Activated T-cell treated with anti-CD3 and anti-CD28 coated beads, Interleukin-2, amount 50 U/mL, for 72 hours (primary cell): ENCODE measurements at regions not wholly inside any gene's neighbourhood (a gene's known extent, or its start where the extent isn't known, plus 50 kb on each side); places are given as distances from the start of the nearest gene placed in this dataset.

Source experiments
- ATAC-seq, 2 donors: fragments of 150-1000 bp; cut with Tn5 transposase; replicated peaks in 1 of 2; 2 replicates each; pipeline ENCODE4 v1.10.0; 2021; ENCODE audit warnings: moderate library complexity in 2 of 2, mild to moderate bottlenecking in 1 of 2
- DNase-seq, 2 donors: peaks; one replicate each; pipeline ENCODE4 v3.0.0; 2021 to 2022; ENCODE audit warnings: mixed read lengths in 1 of 2
- H3K27ac Mint-ChIP-seq: one replicate; pipeline ENCODE4 v1.8.0; 2022; ENCODE audit warnings: mild to moderate bottlenecking, moderate library complexity, mixed read lengths
- H3K27me3 Mint-ChIP-seq: one replicate; pipeline ENCODE4 v1.8.0; 2022; ENCODE audit warnings: low read depth, mixed read lengths
- H3K36me3 Mint-ChIP-seq, 2 donors: one replicate each; pipeline ENCODE4 v1.8.0; 2022; ENCODE audit warnings: mixed read lengths in 2 of 2, mild to moderate bottlenecking in 1 of 2; ENCODE audit not compliant: insufficient read depth in 2 of 2
- H3K4me1 Mint-ChIP-seq: one replicate; pipeline ENCODE4 v1.8.0; 2022; ENCODE audit warnings: low read depth, mixed read lengths
- H3K4me3 Mint-ChIP-seq, 2 donors: one replicate each; pipeline ENCODE4 v1.8.0; 2022; ENCODE audit warnings: mild to moderate bottlenecking in 2 of 2, mixed read lengths in 2 of 2, moderate library complexity in 2 of 2
- H3K9me3 Mint-ChIP-seq, 2 donors: one replicate each; pipeline ENCODE4 v1.8.0; 2022; ENCODE audit warnings: mixed read lengths in 2 of 2

GRCh38 chr3:117433427-117433826 lies 723.8 kb downstream of the TUSC7 start:
- Mint-ChIP-seq H3K4me1 (no peaks in the 10 kb centered on the region), H3K9me3 (peaks cover 0 to 7% of the 10 kb centered on the region in 2 donors), H3K36me3 (peaks cover 0 to 3% of the 10 kb centered on the region in 2 donors), H3K4me3 (no peak overlapping the region), H3K27ac (no peak overlapping the region), H3K27me3 (no peaks in the 10 kb centered on the region)
- DNase-seq (no peak), ATAC-seq (no peak)

- no peak for ATAC-seq
- H3K9me3 Mint-ChIP-seq = peaks cover 0 to 6% of the 10 kb centered on the region in 2 donors
Observed at GRCh38 chr3:117434661-117435412, 725.3 kb downstream of the TUSC7 start.

GRCh38 chr3:117435506-117435905 lies 725.9 kb downstream of the TUSC7 start:
- DNase-seq (no peak), ATAC-seq (no peak)
- H3K27me3 Mint-ChIP-seq = no peaks in the 10 kb centered on the region
- H3K9me3 Mint-ChIP-seq = peaks cover 0 to 6% of the 10 kb centered on the region in 2 donors
- peaks cover 0 to 3% of the 10 kb centered on the region in 2 donors for H3K36me3 Mint-ChIP-seq
- no peak overlapping the region for H3K4me3 Mint-ChIP-seq
- no peak overlapping the region for H3K27ac Mint-ChIP-seq
- H3K4me1 Mint-ChIP-seq = no peaks in the 10 kb centered on the region

More at GRCh38 chr3:117434661-117435412, 725.3 kb downstream of the TUSC7 start:
- Mint-ChIP-seq H3K4me3 (no peak overlapping the region), H3K4me1 (no peaks in the 10 kb centered on the region), H3K27ac (no peak overlapping the region), H3K36me3 (peaks cover 0 to 3% of the 10 kb centered on the region in 2 donors), H3K27me3 (no peaks in the 10 kb centered on the region)
- DNase-seq = no peak

GRCh38 chr3:117439812-117440211 lies 730.2 kb downstream of the TUSC7 start:
- H3K36me3 Mint-ChIP-seq = peaks cover 0 to 3% of the 10 kb centered on the region in 2 donors
- H3K4me3 Mint-ChIP-seq = no peak overlapping the region
- H3K4me1 Mint-ChIP-seq = no peaks in the 10 kb centered on the region
- DNase-seq (no peak), ATAC-seq (no peak)
- no peak overlapping the region for H3K27ac Mint-ChIP-seq
- no peaks in the 10 kb centered on the region for H3K27me3 Mint-ChIP-seq
- H3K9me3 Mint-ChIP-seq = peaks cover 0 to 4% of the 10 kb centered on the region in 2 donors

GRCh38 chr3:117441851-117442250 lies 732.3 kb downstream of the TUSC7 start:
- DNase-seq (no peak), ATAC-seq (no peak)
- H3K4me1 Mint-ChIP-seq = no peaks in the 10 kb centered on the region
- no peak overlapping the region for H3K27ac Mint-ChIP-seq
- H3K27me3 Mint-ChIP-seq = no peaks in the 10 kb centered on the region
- H3K4me3 Mint-ChIP-seq = no peak overlapping the region
- no peaks in the 10 kb centered on the region for H3K36me3 Mint-ChIP-seq
- peaks cover 0 to 1% of the 10 kb centered on the region in 2 donors for H3K9me3 Mint-ChIP-seq

GRCh38 chr3:117442566-117442965 lies 733.0 kb downstream of the TUSC7 start:
- Mint-ChIP-seq H3K4me3 (no peak overlapping the region), H3K9me3 (peaks cover 0 to 1% of the 10 kb centered on the region in 2 donors), H3K4me1 (no peaks in the 10 kb centered on the region), H3K27ac (no peak overlapping the region), H3K36me3 (no peaks in the 10 kb centered on the region), H3K27me3 (no peaks in the 10 kb centered on the region)
- no peak for DNase-seq
- ATAC-seq = no peak

- H3K36me3 Mint-ChIP-seq = no peaks in the 10 kb centered on the region
- H3K4me3 Mint-ChIP-seq = no peak overlapping the region
- no peaks in the 10 kb centered on the region for H3K4me1 Mint-ChIP-seq
- no peak overlapping the region for H3K27ac Mint-ChIP-seq
- no peaks in the 10 kb centered on the region for H3K27me3 Mint-ChIP-seq
- no peak for DNase-seq
- ATAC-seq = no peak
- H3K9me3 Mint-ChIP-seq = peaks cover 0 to 1% of the 10 kb centered on the region in 2 donors
Observed at GRCh38 chr3:117443014-117443413, 733.4 kb downstream of the TUSC7 start.

GRCh38 chr3:117444175-117444574 lies 734.6 kb downstream of the TUSC7 start:
- no peak overlapping the region for H3K27ac Mint-ChIP-seq
- peaks cover 0 to 1% of the 10 kb centered on the region in 2 donors for H3K9me3 Mint-ChIP-seq
- no peak overlapping the region for H3K4me3 Mint-ChIP-seq
- no peaks in the 10 kb centered on the region for H3K4me1 Mint-ChIP-seq
- no peak for ATAC-seq
- DNase-seq = no peak
- no peaks in the 10 kb centered on the region for H3K27me3 Mint-ChIP-seq
- no peaks in the 10 kb centered on the region for H3K36me3 Mint-ChIP-seq

- Mint-ChIP-seq H3K4me1 (no peaks in the 10 kb centered on the region), H3K4me3 (no peak overlapping the region), H3K9me3 (no peaks in the 10 kb centered on the region), H3K36me3 (no peaks in the 10 kb centered on the region), H3K27ac (no peak overlapping the region), H3K27me3 (no peaks in the 10 kb centered on the region)
- DNase-seq (no peak), ATAC-seq (no peak)
Observed at GRCh38 chr3:117447419-117447818, 737.8 kb downstream of the TUSC7 start.

- H3K4me1 Mint-ChIP-seq = no peaks in the 10 kb centered on the region
- H3K9me3 Mint-ChIP-seq = no peaks in the 10 kb centered on the region
- ATAC-seq (no peak), DNase-seq (no peak)
- H3K4me3 Mint-ChIP-seq = no peak overlapping the region
- no peaks in the 10 kb centered on the region for H3K36me3 Mint-ChIP-seq
- H3K27ac Mint-ChIP-seq = no peak overlapping the region
- H3K27me3 Mint-ChIP-seq = no peaks in the 10 kb centered on the region
Observed at GRCh38 chr3:117450026-117450425, 740.4 kb downstream of the TUSC7 start.

GRCh38 chr3:117454254-117454653 lies 744.7 kb downstream of the TUSC7 start:
- Mint-ChIP-seq H3K9me3 (peaks cover 0 to 2% of the 10 kb centered on the region in 2 donors), H3K27ac (no peak overlapping the region), H3K4me3 (no peak overlapping the region), H3K4me1 (no peaks in the 10 kb centered on the region), H3K27me3 (no peaks in the 10 kb centered on the region), H3K36me3 (no peaks in the 10 kb centered on the region)
- DNase-seq (no peak), ATAC-seq (no peak)

- Mint-ChIP-seq H3K27me3 (no peaks in the 10 kb centered on the region), H3K4me1 (no peaks in the 10 kb centered on the region), H3K9me3 (peaks cover 0 to 2% of the 10 kb centered on the region in 2 donors), H3K36me3 (no peaks in the 10 kb centered on the region), H3K4me3 (no peak overlapping the region), H3K27ac (no peak overlapping the region)
- no peak for DNase-seq
- no peak for ATAC-seq
Observed at GRCh38 chr3:117454908-117455307, 745.3 kb downstream of the TUSC7 start.

GRCh38 chr3:117455782-117456181 lies 746.2 kb downstream of the TUSC7 start:
- DNase-seq (no peak), ATAC-seq (no peak)
- no peak overlapping the region for H3K27ac Mint-ChIP-seq
- peaks cover 0 to 2% of the 10 kb centered on the region in 2 donors for H3K9me3 Mint-ChIP-seq
- H3K4me3 Mint-ChIP-seq = no peak overlapping the region
- H3K27me3 Mint-ChIP-seq = no peaks in the 10 kb centered on the region
- no peaks in the 10 kb centered on the region for H3K36me3 Mint-ChIP-seq
- no peaks in the 10 kb centered on the region for H3K4me1 Mint-ChIP-seq
